Trophoblast cell (in vitro differentiated cells and primary cell): ENCODE measurements at regions not wholly inside any gene's neighbourhood (a gene's known extent, or its start where the extent isn't known, plus 50 kb on each side); places are given as distances from the start of the nearest gene placed in this dataset.
"Not testable (repeated sequence)": the region's sequence is repeated elsewhere in the genome, so short reads cannot be mapped to it uniquely, and the experiment has no call there.

Source experiments
- DNase-seq, 2 donors: peaks; one replicate each; pipeline ENCODE4 v3.0.0-alpha.2; 2016
- H2AFZ ChIP-seq: 2 replicates; pipeline ENCODE4 v1.6.1; 2013; ENCODE audit warnings: low read length, moderate library complexity, mild to moderate bottlenecking; ENCODE audit not compliant: insufficient read depth, poor library complexity
- H2AK5ac ChIP-seq: 2 replicates; pipeline ENCODE4 v1.6.1; 2013; ENCODE audit warnings: mild to moderate bottlenecking, low read length
- H2BK120ac ChIP-seq: 2 replicates; pipeline ENCODE4 v1.6.1; 2013; ENCODE audit warnings: low read length, mild to moderate bottlenecking, moderate library complexity; ENCODE audit not compliant: insufficient read depth, poor library complexity
- H2BK12ac ChIP-seq: 2 replicates; pipeline ENCODE4 v1.6.1; 2013; ENCODE audit warnings: mild to moderate bottlenecking, low read length, moderate library complexity
- H2BK5ac ChIP-seq: 2 replicates; pipeline ENCODE4 v1.6.1; 2013; ENCODE audit warnings: low read length, low read depth, moderate library complexity, mild to moderate bottlenecking; ENCODE audit not compliant: poor library complexity
- H3K14ac ChIP-seq: 2 replicates; pipeline ENCODE4 v1.6.1; 2013; ENCODE audit warnings: mild to moderate bottlenecking, low read length
- H3K18ac ChIP-seq: 2 replicates; pipeline ENCODE4 v1.6.1; 2013; ENCODE audit warnings: mild to moderate bottlenecking, low read length
- H3K23ac ChIP-seq: 2 replicates; pipeline ENCODE4 v1.6.1; 2013; ENCODE audit warnings: low read length
- H3K27ac ChIP-seq: 2 replicates; pipeline ENCODE4 v1.5.1; 2013; ENCODE audit warnings: low read depth, mild to moderate bottlenecking, inconsistent platforms, low read length, moderate library complexity
- H3K27me3 ChIP-seq: 2 replicates; pipeline ENCODE4 v1.6.1; 2013; ENCODE audit warnings: inconsistent platforms, mild to moderate bottlenecking, low read length, moderate library complexity; ENCODE audit not compliant: insufficient read depth
- H3K36me3 ChIP-seq, 2 experiments: 1 replicate in 1 of 2; 2 replicates in 1 of 2; pipeline ENCODE4 v1.6.1; 2013; ENCODE audit warnings: low read length in 2 of 2, mild to moderate bottlenecking in 2 of 2, moderate library complexity in 1 of 2; ENCODE audit not compliant: insufficient read depth in 2 of 2, control insufficient read depth in 1 of 2
- H3K4ac ChIP-seq: 2 replicates; pipeline ENCODE4 v1.6.1; 2013; ENCODE audit warnings: low read depth, mild to moderate bottlenecking, low read length, moderate library complexity
- H3K4me1 ChIP-seq, 2 experiments: 1 replicate in 1 of 2; 2 replicates in 1 of 2; pipeline ENCODE4 v1.6.1; 2013; ENCODE audit warnings: low read length in 2 of 2, mild to moderate bottlenecking in 2 of 2, moderate library complexity in 1 of 2; ENCODE audit not compliant: insufficient read depth in 2 of 2, control insufficient read depth in 1 of 2
- H3K4me2 ChIP-seq: 2 replicates; pipeline ENCODE4 v1.6.1; 2013; ENCODE audit warnings: inconsistent platforms, mild to moderate bottlenecking, low read length, moderate library complexity
- H3K4me3 ChIP-seq: 2 replicates; pipeline ENCODE4 v1.5.1; 2013; ENCODE audit warnings: mild to moderate bottlenecking, low read depth, low read length, inconsistent platforms
- H3K79me1 ChIP-seq: one replicate; pipeline ENCODE4 v1.6.1; 2013; ENCODE audit warnings: low read length
- H3K79me2 ChIP-seq: 2 replicates; pipeline ENCODE4 v1.6.1; 2013; ENCODE audit warnings: low read length, mild to moderate bottlenecking; ENCODE audit not compliant: control insufficient read depth, insufficient read depth, poor library complexity
- H3K9ac ChIP-seq: 2 replicates; pipeline ENCODE4 v1.6.1; 2013; ENCODE audit warnings: mild to moderate bottlenecking, low read length
- H3K9me3 ChIP-seq: 2 replicates; pipeline ENCODE4 v1.6.1; 2013; ENCODE audit warnings: low read depth, mild to moderate bottlenecking, control low read depth, inconsistent platforms, low read length; ENCODE audit not compliant: insufficient read depth
- H4K12ac ChIP-seq: 2 replicates; pipeline ENCODE4 v1.6.1; 2013; ENCODE audit warnings: low read depth, mild to moderate bottlenecking, low read length, moderate library complexity
- H4K8ac ChIP-seq: 2 replicates; pipeline ENCODE4 v1.6.1; 2013; ENCODE audit warnings: low read depth, mild to moderate bottlenecking, low read length, moderate library complexity
- H4K91ac ChIP-seq: one replicate; pipeline ENCODE4 v1.6.1; 2013; ENCODE audit warnings: low read depth, mild to moderate bottlenecking, low read length, moderate library complexity
- WGBS: extraction: QIAGEN DNeasy Blood & Tissue Kit; methylation state at CpG from one replicate; pipeline ENCODE4 v1.1.7; 2013; ENCODE audit warnings: missing lambda C conversion rate; ENCODE audit not compliant: insufficient read length, insufficient coverage; ENCODE audit errors: extremely low coverage; 5-methylcytosine and 5-hydroxymethylcytosine counted together

- Histone ChIP-seq H3K27me3 (no peaks in the 10 kb centered on the region), H3K4ac (no peak overlapping the region), H3K9me3 (peaks cover 2% of the 10 kb centered on the region), H3K79me1 (peaks cover 2% of the 10 kb centered on the region), H3K9ac (no peak overlapping the region), H4K91ac (no peak overlapping the region), H2AFZ (no peak overlapping the region), H2BK12ac (no peak overlapping the region), H2AK5ac (no peak overlapping the region), H3K23ac (no peak overlapping the region), H3K4me3 (no peak overlapping the region), H2BK5ac (no peak overlapping the region), H2BK120ac (no peak overlapping the region), H4K8ac (no peak overlapping the region), H3K79me2 (no peaks in the 10 kb centered on the region), H3K14ac (no peak overlapping the region), H4K12ac (no peak overlapping the region), H3K18ac (no peak overlapping the region), H3K36me3 (no peaks in the 10 kb centered on the region), H3K4me2 (no peak overlapping the region), H3K27ac (no peak overlapping the region), H3K4me1 (peaks cover 0 to 5% of the 10 kb centered on the region in 2 experiments)
- no peak for DNase-seq
Observed at GRCh38 chr3:16708285-16708684, 103.1 kb upstream of the DAZL start.

GRCh38 chr3:16711691-16712090 lies 106.5 kb upstream of the DAZL start:
- not testable (repeated sequence) for H4K12ac ChIP-seq, H3K9ac ChIP-seq, H3K4me3 ChIP-seq, H3K23ac ChIP-seq, H3K27ac ChIP-seq, H2AFZ ChIP-seq, H3K36me3 ChIP-seq, H3K79me1 ChIP-seq, H2AK5ac ChIP-seq, DNase-seq, H3K18ac ChIP-seq, H3K79me2 ChIP-seq, H4K91ac ChIP-seq, H3K14ac ChIP-seq, H2BK12ac ChIP-seq, H3K27me3 ChIP-seq, H2BK120ac ChIP-seq, H2BK5ac ChIP-seq, H3K4ac ChIP-seq, H3K9me3 ChIP-seq, H4K8ac ChIP-seq, H3K4me2 ChIP-seq
- no CpG with 5 or more reads among the region's 1 CpG for WGBS
- H3K4me1 ChIP-seq = peaks cover 11 to 13% of the 10 kb centered on the region in 2 experiments

- H3K23ac ChIP-seq = no peak overlapping the region
- H2BK5ac ChIP-seq = peak overlapping the region; percentile 10
- H3K9ac ChIP-seq = no peak overlapping the region
- H3K18ac ChIP-seq = peak overlapping the region; percentile 12
- H2BK12ac ChIP-seq = no peak overlapping the region
- no peak overlapping the region for H2AK5ac ChIP-seq
- H2AFZ ChIP-seq = no peak overlapping the region
- peak overlapping the region; percentile 71 for H4K91ac ChIP-seq
- H3K79me1 ChIP-seq = peaks cover 6% of the 10 kb centered on the region
- no peak overlapping the region for H4K12ac ChIP-seq
- no peak overlapping the region for H3K14ac ChIP-seq
- no peaks in the 10 kb centered on the region for H3K36me3 ChIP-seq
- peak; percentile 77 to 85 for DNase-seq
- peak overlapping the region; percentile 12 for H2BK120ac ChIP-seq
- H3K27ac ChIP-seq = peak overlapping the region; percentile 47
- peaks cover 6% of the 10 kb centered on the region for H3K9me3 ChIP-seq
- H3K4me3 ChIP-seq = no peak overlapping the region
- peaks cover 11 to 13% of the 10 kb centered on the region in 2 experiments for H3K4me1 ChIP-seq
- WGBS = no CpG with 5 or more reads among the region's 4 CpGs
- no peak overlapping the region for H3K4me2 ChIP-seq
- no peaks in the 10 kb centered on the region for H3K27me3 ChIP-seq
- H4K8ac ChIP-seq = peak overlapping the region; percentile 58
- H3K79me2 ChIP-seq = no peaks in the 10 kb centered on the region
- no peak overlapping the region for H3K4ac ChIP-seq
Observed at GRCh38 chr3:16715281-16715680, 110.1 kb upstream of the DAZL start.

GRCh38 chr3:16719426-16719825 lies 114.2 kb upstream of the DAZL start:
- H4K91ac ChIP-seq = no peak overlapping the region
- peaks cover 6% of the 10 kb centered on the region for H3K9me3 ChIP-seq
- H3K23ac ChIP-seq = no peak overlapping the region
- no peaks in the 10 kb centered on the region for H3K27me3 ChIP-seq
- H3K14ac ChIP-seq = no peak overlapping the region
- H3K79me1 ChIP-seq = peaks cover 6% of the 10 kb centered on the region
- no peak overlapping the region for H3K4me2 ChIP-seq
- no peak overlapping the region for H2BK5ac ChIP-seq
- H4K12ac ChIP-seq = no peak overlapping the region
- H3K4me1 ChIP-seq = peaks cover 11 to 16% of the 10 kb centered on the region in 2 experiments
- WGBS = no CpG with 5 or more reads among the region's 3 CpGs
- H3K9ac ChIP-seq = no peak overlapping the region
- no peak overlapping the region for H2AFZ ChIP-seq
- no peak overlapping the region for H3K4ac ChIP-seq
- H3K27ac ChIP-seq = no peak overlapping the region
- no peaks in the 10 kb centered on the region for H3K79me2 ChIP-seq
- no peak overlapping the region for H3K4me3 ChIP-seq
- no peak for DNase-seq
- H4K8ac ChIP-seq = no peak overlapping the region
- no peak overlapping the region for H2BK12ac ChIP-seq
- H2BK120ac ChIP-seq = no peak overlapping the region
- H3K36me3 ChIP-seq = no peaks in the 10 kb centered on the region
- H3K18ac ChIP-seq = no peak overlapping the region
- no peak overlapping the region for H2AK5ac ChIP-seq
